Nephron progenitor cell (in vitro differentiated cells): ENCODE measurements at regions not wholly inside any gene's neighbourhood (a gene's known extent, or its start where the extent isn't known, plus 50 kb on each side); places are given as distances from the start of the nearest gene placed in this dataset.

Source experiments
- DNase-seq: peaks from one replicate; pipeline ENCODE4 v3.0.0; 2021
- H3K27ac Mint-ChIP-seq: 2 replicates; pipeline ENCODE4 v1.8.0; 2021; ENCODE audit warnings: mild to moderate bottlenecking, moderate library complexity, mixed read lengths
- H3K27me3 Mint-ChIP-seq: 2 replicates; pipeline ENCODE4 v1.8.0; 2021; ENCODE audit warnings: mild to moderate bottlenecking, low read depth, mixed read lengths; ENCODE audit not compliant: poor library complexity
- H3K36me3 Mint-ChIP-seq: 2 replicates; pipeline ENCODE4 v1.8.0; 2021; ENCODE audit warnings: low read depth, mixed read lengths
- H3K4me1 Mint-ChIP-seq: 2 replicates; pipeline ENCODE4 v1.8.0; 2021; ENCODE audit warnings: mixed read lengths
- H3K4me3 Mint-ChIP-seq: 2 replicates; pipeline ENCODE4 v1.8.0; 2021; ENCODE audit warnings: mild to moderate bottlenecking, moderate library complexity, mixed read lengths
- H3K9me3 Mint-ChIP-seq: 2 replicates; pipeline ENCODE4 v1.8.0; 2021; ENCODE audit warnings: mild to moderate bottlenecking, moderate library complexity, mixed read lengths
- CTCF ChIP-seq: fragments of 200-600 bp; sonication (generic); IDR thresholded peaks from 2 replicates; pipeline ENCODE4 v1.5.0; 2021; ENCODE audit warnings: antibody characterized with exemption

- Mint-ChIP-seq H3K9me3 (no peaks in the 10 kb centered on the region), H3K27me3 (peaks cover 10% of the 10 kb centered on the region), H3K36me3 (no peaks in the 10 kb centered on the region), H3K4me1 (peaks cover 32% of the 10 kb centered on the region), H3K27ac (no peak overlapping the region), H3K4me3 (no peak overlapping the region)
- TF ChIP-seq CTCF, result no peak
- no peak for DNase-seq
Measured at GRCh38 chr10:78903341-78903940, 165.3 kb upstream of the ZMIZ1 start.

GRCh38 chr10:78904196-78904595 lies 164.6 kb upstream of the ZMIZ1 start:
- no peak for DNase-seq
- Mint-ChIP-seq H3K27me3 (peaks cover 7% of the 10 kb centered on the region), H3K4me3 (no peak overlapping the region), H3K9me3 (no peaks in the 10 kb centered on the region), H3K4me1 (peaks cover 39% of the 10 kb centered on the region), H3K27ac (no peak overlapping the region), H3K36me3 (no peaks in the 10 kb centered on the region)
- no peak for TF ChIP-seq CTCF

GRCh38 chr10:78905015-78905956 lies 163.5 kb upstream of the ZMIZ1 start:
- Mint-ChIP-seq H3K36me3 (no peaks in the 10 kb centered on the region), H3K9me3 (no peaks in the 10 kb centered on the region), H3K4me1 (peaks cover 40% of the 10 kb centered on the region), H3K27me3 (peaks cover 7% of the 10 kb centered on the region), H3K4me3 (no peak overlapping the region), H3K27ac (no peak overlapping the region)
- TF ChIP-seq CTCF, result no peak
- no peak for DNase-seq

- Mint-ChIP-seq H3K4me1 (peaks cover 40% of the 10 kb centered on the region), H3K4me3 (no peak overlapping the region), H3K27me3 (peaks cover 12% of the 10 kb centered on the region), H3K9me3 (no peaks in the 10 kb centered on the region), H3K27ac (no peak overlapping the region), H3K36me3 (no peaks in the 10 kb centered on the region)
- TF ChIP-seq CTCF, result no peak
- DNase-seq, result peak; percentile 0
Measured at GRCh38 chr10:78905957-78906308, 162.8 kb upstream of the ZMIZ1 start.

- DNase-seq, result no peak
- Mint-ChIP-seq H3K4me1 (peaks cover 48% of the 10 kb centered on the region), H3K36me3 (no peaks in the 10 kb centered on the region), H3K4me3 (no peak overlapping the region), H3K27ac (no peak overlapping the region), H3K27me3 (peaks cover 20% of the 10 kb centered on the region), H3K9me3 (no peaks in the 10 kb centered on the region)
- no peak for TF ChIP-seq CTCF
Measured at GRCh38 chr10:78906734-78907390, 161.9 kb upstream of the ZMIZ1 start.
